Activated naive CD4-positive, alpha-beta T cell treated with anti-CD3 and anti-CD28 coated beads for 36 hours (primary cell): ENCODE measurements at regions not wholly inside any gene's neighbourhood (a gene's known extent, or its start where the extent isn't known, plus 50 kb on each side); places are given as distances from the start of the nearest gene placed in this dataset.

Source experiments
- CTCF ChIA-PET: fragments of 350-600 bp; sonication (Branson Sonifier 250); formaldehyde crosslinking; loops from one replicate; lab custom pipeline; 2021; ENCODE audit warnings: antibody characterized with exemption; lab: Charles Lee
- DNase-seq: peaks from one replicate; pipeline ENCODE4 v3.0.0-alpha.2; 2020
- H3K27ac Mint-ChIP-seq: one replicate; pipeline ENCODE4 v1.8.0; 2021; ENCODE audit warnings: mild to moderate bottlenecking, mixed read lengths
- H3K27me3 Mint-ChIP-seq: one replicate; pipeline ENCODE4 v1.8.0; 2021; ENCODE audit warnings: low read depth, mixed read lengths
- H3K36me3 Mint-ChIP-seq: one replicate; pipeline ENCODE4 v1.8.0; 2021; ENCODE audit warnings: low read depth, mixed read lengths
- H3K4me1 Mint-ChIP-seq: one replicate; pipeline ENCODE4 v1.8.0; 2021; ENCODE audit warnings: low read depth, mixed read lengths
- H3K4me3 Mint-ChIP-seq: one replicate; pipeline ENCODE4 v1.8.0; 2021; ENCODE audit warnings: mild to moderate bottlenecking, moderate library complexity, mixed read lengths
- H3K9me3 Mint-ChIP-seq: one replicate; pipeline ENCODE4 v1.8.0; 2021; ENCODE audit warnings: mixed read lengths
- intact Hi-C: fragments of 100-400 bp; cut with micrococcal nuclease; formaldehyde crosslinking; loops from one replicate; pipeline ENCODE4 v1.15.1; 2023

DNA sequence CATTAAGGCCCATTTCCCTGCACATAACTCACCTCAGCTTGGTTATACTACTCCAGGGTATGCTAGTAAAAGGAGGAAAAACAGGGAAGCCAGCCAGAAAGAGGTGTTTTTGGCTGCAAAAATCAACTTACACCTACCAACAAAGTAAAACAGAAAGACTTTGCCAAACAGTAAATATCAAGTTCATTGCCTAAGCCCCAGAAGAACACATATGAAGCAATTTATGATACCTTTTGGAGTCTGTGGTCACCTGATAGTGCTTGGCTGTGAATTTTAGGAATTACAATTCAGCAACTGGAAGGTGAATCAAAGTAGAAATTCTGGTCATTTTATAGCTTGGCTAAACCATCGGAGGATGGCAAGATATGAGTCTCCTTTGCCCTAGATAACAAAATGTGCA lies 463.7 kb upstream of the CLINT1 start:
- CTCF ChIA-PET, result no interaction called here
- H3K9me3 Mint-ChIP-seq, result no peaks in the 10 kb centered on the region
- H3K4me1 Mint-ChIP-seq, result no peaks in the 10 kb centered on the region
- H3K27ac Mint-ChIP-seq, result no peak overlapping the region
- H3K27me3 Mint-ChIP-seq, result no peaks in the 10 kb centered on the region
- intact Hi-C loops, result no loop called here
- DNase-seq, result no peak
- H3K4me3 Mint-ChIP-seq, result no peak overlapping the region
- no peaks in the 10 kb centered on the region for H3K36me3 Mint-ChIP-seq

DNA sequence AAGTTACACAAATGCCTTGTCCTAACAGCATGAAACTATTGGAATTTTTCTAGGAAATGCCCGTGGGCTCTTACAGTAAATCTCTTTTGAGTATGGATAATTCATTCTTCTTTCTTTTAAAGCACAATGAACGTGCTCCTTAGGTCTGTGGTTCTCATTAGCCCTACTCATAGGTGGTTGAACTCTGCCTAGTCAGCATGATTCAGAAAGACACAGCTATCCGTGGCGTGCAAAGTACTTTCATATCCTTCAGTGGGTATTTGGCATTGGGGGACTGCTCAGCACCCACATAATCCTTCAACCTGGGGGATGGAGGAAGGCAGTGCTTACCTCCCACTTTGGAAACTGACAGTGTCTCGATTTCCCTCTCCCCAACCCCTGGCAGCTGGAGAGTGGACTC lies 462.0 kb upstream of the CLINT1 start:
- CTCF ChIA-PET, result no interaction called here
- no peaks in the 10 kb centered on the region for H3K4me1 Mint-ChIP-seq
- H3K36me3 Mint-ChIP-seq, result no peaks in the 10 kb centered on the region
- DNase-seq, result no peak
- H3K4me3 Mint-ChIP-seq, result no peak overlapping the region
- intact Hi-C loops, result no loop called here
- no peaks in the 10 kb centered on the region for H3K27me3 Mint-ChIP-seq
- no peaks in the 10 kb centered on the region for H3K9me3 Mint-ChIP-seq
- H3K27ac Mint-ChIP-seq, result no peak overlapping the region

DNA sequence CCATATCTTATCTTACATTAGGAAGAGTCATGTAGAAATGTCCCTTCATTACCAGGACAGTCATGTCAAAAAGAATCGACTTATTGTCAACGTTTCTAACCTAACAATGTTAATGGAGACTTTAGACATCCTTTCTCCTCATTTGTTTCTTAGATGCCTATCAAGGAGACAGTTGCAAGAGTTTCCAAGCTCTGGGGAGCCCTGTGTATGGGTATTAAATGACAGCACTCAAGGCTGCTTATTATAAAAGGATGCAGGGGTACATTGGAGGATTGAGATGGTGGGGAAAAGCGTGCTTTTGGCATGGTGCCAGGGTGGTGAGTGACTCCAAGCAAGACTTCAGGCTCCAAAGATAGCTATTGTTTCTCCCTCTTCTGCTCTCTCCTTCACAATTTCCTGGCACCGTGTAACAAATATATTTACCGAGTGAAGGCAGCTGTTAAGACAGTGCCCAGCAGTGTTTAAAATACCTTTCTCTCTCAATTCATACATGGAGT lies 461.3 kb upstream of the CLINT1 start:
- Mint-ChIP-seq H3K4me3 (no peak overlapping the region), H3K27me3 (no peaks in the 10 kb centered on the region), H3K4me1 (no peaks in the 10 kb centered on the region), H3K9me3 (no peaks in the 10 kb centered on the region), H3K27ac (no peak overlapping the region), H3K36me3 (no peaks in the 10 kb centered on the region)
- DNase-seq, result no peak
- intact Hi-C loops, result no loop called here
- CTCF ChIA-PET, result no interaction called here

DNA sequence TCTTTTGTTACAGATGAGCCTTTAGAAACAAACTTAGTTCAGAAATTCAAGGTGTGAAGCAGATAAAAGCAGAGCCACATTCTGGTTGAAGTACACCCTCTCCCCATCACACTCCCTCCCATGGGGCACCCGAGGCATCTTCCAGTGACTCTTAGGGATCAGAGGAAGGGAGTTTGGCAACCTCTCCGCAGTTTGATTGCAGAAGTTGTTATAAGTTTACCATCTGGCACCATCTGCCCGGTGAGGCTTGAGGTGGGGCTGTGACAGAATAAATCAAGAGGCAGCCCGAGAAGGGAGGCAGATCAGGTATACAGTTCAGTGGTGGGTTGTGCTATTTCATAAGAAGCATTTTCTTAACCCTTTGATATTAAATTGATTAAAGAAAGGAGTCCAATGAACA lies 458.6 kb upstream of the CLINT1 start:
- intact Hi-C loops, result no loop called here
- Mint-ChIP-seq H3K27me3 (no peaks in the 10 kb centered on the region), H3K9me3 (no peaks in the 10 kb centered on the region), H3K4me3 (no peak overlapping the region), H3K36me3 (no peaks in the 10 kb centered on the region), H3K27ac (no peak overlapping the region), H3K4me1 (no peaks in the 10 kb centered on the region)
- no peak for DNase-seq
- CTCF ChIA-PET, result no interaction called here

DNA sequence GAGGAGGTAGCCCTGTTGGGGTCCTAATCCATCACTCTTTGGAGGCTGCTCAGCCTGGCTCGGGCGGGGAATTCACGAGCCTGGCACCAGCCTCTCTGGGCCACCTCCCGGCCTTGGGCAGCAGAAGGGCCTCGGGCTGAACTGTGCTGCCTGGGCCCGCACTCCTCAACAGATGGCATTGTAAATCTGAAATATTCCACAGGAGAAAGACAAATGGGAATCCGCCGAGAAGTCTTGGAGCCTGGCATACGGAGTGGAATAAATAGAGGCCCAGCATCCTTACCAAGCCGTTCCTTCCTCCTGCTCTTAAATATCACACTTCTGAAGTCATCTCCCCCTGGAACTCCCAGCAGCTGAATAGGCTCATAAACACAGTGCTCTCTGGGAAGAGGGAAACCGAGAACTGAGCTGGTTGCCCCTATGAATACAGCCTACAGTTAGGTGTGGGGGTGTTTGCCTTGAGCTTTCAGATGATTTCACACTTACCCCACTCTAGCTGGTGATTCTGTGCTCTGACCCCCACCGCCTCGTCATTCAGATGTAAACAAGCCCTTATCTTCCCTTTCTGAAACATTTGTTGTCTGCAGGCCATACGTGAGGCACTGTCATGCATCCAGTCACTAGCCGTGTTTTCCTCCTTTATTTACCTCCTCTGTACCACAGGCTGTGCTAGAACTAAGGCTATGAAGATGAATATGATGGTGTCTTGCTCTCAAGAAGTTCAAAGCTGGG lies 455.0 kb upstream of the CLINT1 start:
- no peaks in the 10 kb centered on the region for H3K9me3 Mint-ChIP-seq
- H3K4me1 Mint-ChIP-seq, result no peaks in the 10 kb centered on the region
- CTCF ChIA-PET, result no interaction called here
- H3K4me3 Mint-ChIP-seq, result no peak overlapping the region
- H3K36me3 Mint-ChIP-seq, result no peaks in the 10 kb centered on the region
- H3K27me3 Mint-ChIP-seq, result peaks cover 2% of the 10 kb centered on the region
- DNase-seq, result no peak
- H3K27ac Mint-ChIP-seq, result no peak overlapping the region
- intact Hi-C loops, result no loop called here

DNA sequence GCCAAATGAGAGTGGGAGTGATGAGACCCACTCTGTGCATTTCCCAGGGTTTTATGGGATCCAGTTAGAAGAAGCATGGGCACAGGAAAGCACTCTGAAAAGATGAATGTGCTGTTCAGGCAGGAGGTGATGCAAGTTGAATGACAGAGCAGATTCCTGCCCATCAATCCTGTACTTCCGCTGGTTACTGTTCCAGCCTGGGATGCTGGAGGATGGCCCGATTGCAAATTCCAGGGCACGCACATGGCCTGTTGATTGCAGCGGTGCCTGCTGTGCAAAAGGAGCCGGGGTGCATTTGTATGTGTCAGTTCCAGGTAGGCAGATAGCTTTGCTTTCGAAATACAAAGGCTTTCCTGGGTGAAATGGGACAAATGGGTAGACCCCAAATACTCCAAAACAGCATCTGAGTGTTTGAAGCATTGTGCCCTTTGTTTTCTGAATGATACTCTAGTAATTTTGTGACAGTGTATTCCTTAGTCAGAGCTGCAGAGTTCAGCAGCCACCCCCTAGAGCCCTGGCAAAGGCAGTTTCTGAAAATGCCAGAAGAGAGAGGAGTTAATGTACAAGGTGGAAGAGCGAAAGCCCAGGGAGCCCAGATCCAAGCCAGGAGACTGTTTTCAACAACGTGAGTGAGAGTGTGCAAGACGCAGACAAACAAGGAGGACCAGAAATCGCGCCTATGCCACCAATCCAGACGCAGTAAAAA lies 454.2 kb upstream of the CLINT1 start:
- no peaks in the 10 kb centered on the region for H3K36me3 Mint-ChIP-seq
- H3K4me1 Mint-ChIP-seq, result no peaks in the 10 kb centered on the region
- CTCF ChIA-PET, result no interaction called here
- H3K27ac Mint-ChIP-seq, result no peak overlapping the region
- intact Hi-C loops, result no loop called here
- no peaks in the 10 kb centered on the region for H3K9me3 Mint-ChIP-seq
- H3K27me3 Mint-ChIP-seq, result peaks cover 7% of the 10 kb centered on the region
- no peak for DNase-seq
- no peak overlapping the region for H3K4me3 Mint-ChIP-seq

DNA sequence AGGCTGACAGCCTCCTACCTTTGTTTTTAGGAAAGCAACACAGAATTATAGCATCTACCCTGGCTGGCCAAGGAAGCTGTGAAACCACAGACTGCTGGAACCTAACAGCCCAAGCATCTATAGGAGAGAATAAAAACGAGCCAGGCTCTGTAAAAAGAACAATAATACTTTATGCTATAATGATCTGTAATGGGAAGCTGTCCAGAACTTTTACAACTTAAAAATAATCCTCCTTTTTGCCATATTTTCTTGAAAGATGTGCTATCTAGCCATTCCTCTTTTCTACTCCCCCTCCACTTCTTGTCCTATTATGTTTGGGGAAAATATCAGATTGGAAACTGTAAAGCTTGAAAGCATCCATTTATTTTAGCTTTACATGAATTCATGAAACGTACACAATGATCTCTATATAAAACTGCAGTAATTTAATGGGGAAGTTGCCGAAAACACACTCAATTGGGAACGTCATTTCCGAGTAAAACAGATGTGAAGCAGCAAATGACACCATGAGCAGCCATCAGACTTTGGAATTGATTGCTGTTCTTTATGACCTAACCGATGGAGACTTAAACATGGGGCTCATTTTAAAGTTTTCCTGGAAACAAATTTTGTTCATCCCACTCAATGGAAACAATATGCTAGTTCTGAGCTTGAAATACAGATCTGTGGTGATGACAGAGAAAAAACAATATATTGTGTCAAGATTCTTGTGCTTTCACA lies 450.3 kb upstream of the CLINT1 start:
- H3K27ac Mint-ChIP-seq, result no peak overlapping the region
- peaks cover 7% of the 10 kb centered on the region for H3K27me3 Mint-ChIP-seq
- no peaks in the 10 kb centered on the region for H3K4me1 Mint-ChIP-seq
- intact Hi-C loops, result no loop called here
- H3K36me3 Mint-ChIP-seq, result no peaks in the 10 kb centered on the region
- CTCF ChIA-PET, result interaction anchor here (1.4 kb wide), 1 partner anchor 223 kb away, joined by 4 read pairs; no protein-coding TSS in a partner anchor
- no peak overlapping the region for H3K4me3 Mint-ChIP-seq
- H3K9me3 Mint-ChIP-seq, result no peaks in the 10 kb centered on the region
- DNase-seq, result no peak

DNA sequence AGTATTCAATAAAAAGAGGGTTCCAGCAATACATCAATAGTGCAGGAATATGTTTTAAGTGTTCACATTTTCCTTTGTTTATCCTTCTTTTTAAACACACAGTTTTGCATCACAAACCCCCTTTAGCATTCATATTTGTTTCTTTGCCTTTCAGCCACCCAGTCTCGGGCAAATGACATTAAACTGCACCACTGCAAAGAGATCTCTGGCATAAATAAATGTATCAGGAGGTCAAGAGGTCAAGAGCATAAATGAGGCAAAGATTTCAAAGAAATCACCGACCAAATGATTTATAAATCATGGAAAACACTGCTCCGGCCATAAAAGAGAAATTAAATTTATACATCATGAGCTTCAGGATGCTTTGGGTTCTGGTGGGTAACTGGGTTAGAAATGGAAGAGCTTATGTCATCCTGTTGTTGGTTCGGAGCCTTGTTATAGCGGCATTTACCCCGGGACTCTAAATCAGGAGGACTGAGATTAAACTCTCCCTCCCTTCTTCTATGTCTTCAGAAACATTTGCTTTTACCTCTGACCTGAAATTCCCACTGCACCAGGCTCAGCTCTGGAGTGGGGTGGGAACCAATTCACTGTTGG lies 449.6 kb upstream of the CLINT1 start:
- no peaks in the 10 kb centered on the region for H3K36me3 Mint-ChIP-seq
- no peaks in the 10 kb centered on the region for H3K4me1 Mint-ChIP-seq
- DNase-seq, result no peak
- H3K27ac Mint-ChIP-seq, result no peak overlapping the region
- H3K9me3 Mint-ChIP-seq, result no peaks in the 10 kb centered on the region
- intact Hi-C loops, result no loop called here
- peaks cover 7% of the 10 kb centered on the region for H3K27me3 Mint-ChIP-seq
- CTCF ChIA-PET, result interaction anchor here (1.4 kb wide), 1 partner anchor 222 kb away, joined by 4 read pairs; no protein-coding TSS in a partner anchor
- H3K4me3 Mint-ChIP-seq, result no peak overlapping the region

DNA sequence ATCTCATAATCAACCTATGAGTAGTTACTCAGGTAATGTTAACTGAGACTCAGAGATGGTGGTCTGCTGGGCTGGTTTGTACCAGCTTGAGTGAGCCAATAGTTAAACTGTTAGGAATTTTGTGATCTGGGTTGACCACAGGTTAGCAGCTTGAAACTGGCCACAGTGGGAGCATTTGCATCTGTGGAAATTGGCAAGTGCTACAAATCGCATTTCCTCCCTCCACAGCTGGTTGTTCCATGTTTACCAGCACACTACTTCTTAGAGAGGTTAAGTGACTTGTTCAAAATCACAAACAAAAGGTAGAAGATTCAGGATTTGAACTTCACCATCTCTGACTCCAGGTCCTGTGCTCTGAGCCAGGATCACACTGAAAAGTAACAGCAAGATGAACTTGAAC lies 446.9 kb upstream of the CLINT1 start:
- H3K27ac Mint-ChIP-seq, result no peak overlapping the region
- no peaks in the 10 kb centered on the region for H3K4me1 Mint-ChIP-seq
- no peak for DNase-seq
- CTCF ChIA-PET, result interaction anchor here (0.6 kb wide), 1 partner anchor 245 kb away, joined by 3 read pairs; no protein-coding TSS in a partner anchor
- no peak overlapping the region for H3K4me3 Mint-ChIP-seq
- intact Hi-C loops, result no loop called here
- H3K36me3 Mint-ChIP-seq, result no peaks in the 10 kb centered on the region
- H3K27me3 Mint-ChIP-seq, result peaks cover 7% of the 10 kb centered on the region
- no peaks in the 10 kb centered on the region for H3K9me3 Mint-ChIP-seq

DNA sequence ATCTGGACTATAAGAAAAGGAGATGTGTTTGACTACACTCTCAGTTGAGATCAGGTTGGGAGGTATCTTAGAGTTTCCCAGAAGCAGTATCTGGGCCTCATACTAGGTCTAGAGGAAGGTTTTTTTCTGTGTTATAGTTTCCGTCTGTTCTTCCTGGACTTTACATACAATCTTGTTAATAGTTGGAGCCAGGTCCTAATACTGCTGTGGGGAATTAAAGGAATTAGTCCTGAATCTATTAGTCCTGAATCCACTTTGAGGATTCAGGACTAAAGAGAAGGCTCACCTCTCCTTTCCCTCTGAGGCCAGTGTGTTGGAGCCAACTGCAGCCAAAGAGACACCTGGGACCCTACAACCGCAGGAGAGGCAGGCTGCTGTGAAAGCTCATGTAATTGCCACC lies 445.7 kb upstream of the CLINT1 start:
- no peak overlapping the region for H3K4me3 Mint-ChIP-seq
- no peaks in the 10 kb centered on the region for H3K36me3 Mint-ChIP-seq
- CTCF ChIA-PET, result no interaction called here
- no peak overlapping the region for H3K27ac Mint-ChIP-seq
- intact Hi-C loops, result no loop called here
- no peaks in the 10 kb centered on the region for H3K4me1 Mint-ChIP-seq
- H3K9me3 Mint-ChIP-seq, result no peaks in the 10 kb centered on the region
- no peak for DNase-seq
- H3K27me3 Mint-ChIP-seq, result peaks cover 4% of the 10 kb centered on the region

DNA sequence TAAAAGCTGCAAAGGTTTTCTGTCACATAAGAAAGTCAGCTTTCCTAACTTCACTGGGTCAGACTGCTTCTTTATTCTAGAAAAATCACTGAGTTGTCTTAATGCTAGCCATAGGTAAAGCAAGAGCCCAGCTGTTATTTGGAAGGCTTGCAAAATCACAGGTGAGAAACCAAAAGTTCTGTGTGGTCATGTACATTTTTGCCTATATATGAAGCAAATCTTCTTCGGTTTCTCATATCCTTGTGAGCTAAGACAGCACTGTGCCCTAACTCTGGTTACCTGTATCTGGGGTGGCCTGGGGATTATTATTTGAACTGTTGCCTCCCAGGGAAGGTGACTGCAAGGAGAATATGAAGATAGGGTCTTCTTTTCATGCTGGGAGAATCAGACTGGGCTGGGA lies 444.9 kb upstream of the CLINT1 start:
- Mint-ChIP-seq H3K4me1 (no peaks in the 10 kb centered on the region), H3K27ac (no peak overlapping the region), H3K9me3 (no peaks in the 10 kb centered on the region), H3K4me3 (no peak overlapping the region), H3K27me3 (peaks cover 4% of the 10 kb centered on the region), H3K36me3 (no peaks in the 10 kb centered on the region)
- CTCF ChIA-PET, result no interaction called here
- no peak for DNase-seq
- intact Hi-C loops, result no loop called here

DNA sequence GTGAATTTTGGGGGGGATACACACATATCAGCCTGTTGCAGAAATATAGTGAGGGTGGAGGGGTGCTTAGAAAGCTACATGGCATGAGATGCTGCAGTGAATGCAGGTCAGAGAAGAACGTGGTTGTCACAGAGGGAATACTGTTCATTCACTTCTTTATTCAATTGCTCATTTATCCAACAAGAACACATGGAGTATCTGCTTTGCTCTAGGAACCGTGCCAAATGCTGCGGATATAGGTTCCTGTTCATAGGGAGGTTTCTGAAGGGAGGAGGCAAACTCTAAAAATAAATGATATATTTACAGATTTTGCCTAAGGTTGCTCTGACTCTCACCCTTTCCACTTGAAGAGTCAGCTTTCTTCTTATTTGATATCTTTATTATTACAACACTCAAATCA lies 444.3 kb upstream of the CLINT1 start:
- H3K27ac Mint-ChIP-seq, result no peak overlapping the region
- no peaks in the 10 kb centered on the region for H3K27me3 Mint-ChIP-seq
- H3K36me3 Mint-ChIP-seq, result no peaks in the 10 kb centered on the region
- no peak overlapping the region for H3K4me3 Mint-ChIP-seq
- intact Hi-C loops, result no loop called here
- H3K9me3 Mint-ChIP-seq, result no peaks in the 10 kb centered on the region
- no peaks in the 10 kb centered on the region for H3K4me1 Mint-ChIP-seq
- CTCF ChIA-PET, result no interaction called here
- no peak for DNase-seq
